Caco-2 (cell line): ENCODE measurements at regions not wholly inside any gene's neighbourhood (a gene's known extent, or its start where the extent isn't known, plus 50 kb on each side); places are given as distances from the start of the nearest gene placed in this dataset.

Source experiments
- BruUV-seq: library from RNA; stranded (reverse); fragments of 400-500 nt; replicated peaks from 2 replicates; lab custom pipeline; 2021; lab: Mats Ljungman, UMichigan
- CTCF ChIA-PET: fragments of 300-600 bp; sonication (Branson Sonifier 250); formaldehyde crosslinking; loops from one replicate; lab custom pipeline; 2022; ENCODE audit warnings: antibody characterized with exemption; lab: Charles Lee
- POLR2A ChIA-PET: fragments of 300-600 bp; sonication (Branson Sonifier 250); formaldehyde crosslinking; loops from one replicate; lab custom pipeline; 2022; ENCODE audit warnings: antibody characterized with exemption; lab: Charles Lee
- DNase-seq, 2 experiments: peaks; one replicate each; pipeline versions ENCODE4 v3.0.0 to v3.0.0-alpha.2; 2020 to 2022
- H3K27me3 ChIP-seq: replicated peaks from 2 replicates; pipeline ENCODE4 v1.6.0; 2011; ENCODE audit warnings: low read length; ENCODE audit not compliant: control insufficient read depth, insufficient read depth
- H3K36me3 ChIP-seq: 2 replicates; pipeline ENCODE4 v1.5.1; 2011; ENCODE audit warnings: low read length; ENCODE audit not compliant: control insufficient read depth, insufficient read depth
- H3K4me1 ChIP-seq: fragments of 250-450 bp; sonication (Bioruptor Pico); 2 replicates; pipeline ENCODE4 v1.5.1; 2020; ENCODE audit warnings: mild to moderate bottlenecking
- H3K4me3 ChIP-seq: 2 replicates; pipeline ENCODE4 v1.5.1; 2011; ENCODE audit warnings: low read depth, mild to moderate bottlenecking, control low read depth, low read length
- H3K9me3 ChIP-seq: fragments of 250-450 bp; sonication (Bioruptor Pico); 2 replicates; pipeline ENCODE4 v1.5.1; 2020; ENCODE audit warnings: mild to moderate bottlenecking, moderate library complexity
- H3K27ac Mint-ChIP-seq: one replicate; pipeline ENCODE4 v1.8.0; 2022; ENCODE audit warnings: mixed read lengths; ENCODE audit not compliant: unreplicated experiment
- H3K27me3 Mint-ChIP-seq: one replicate; pipeline ENCODE4 v1.8.0; 2022; ENCODE audit warnings: mixed read lengths; ENCODE audit not compliant: insufficient read depth, unreplicated experiment
- H3K36me3 Mint-ChIP-seq: one replicate; pipeline ENCODE4 v1.8.0; 2022; ENCODE audit warnings: mild to moderate bottlenecking, mixed read lengths; ENCODE audit not compliant: insufficient read depth, unreplicated experiment
- H3K4me1 Mint-ChIP-seq: one replicate; pipeline ENCODE4 v1.8.0; 2022; ENCODE audit warnings: low read depth, mixed read lengths; ENCODE audit not compliant: unreplicated experiment
- H3K4me3 Mint-ChIP-seq: one replicate; pipeline ENCODE4 v1.8.0; 2022; ENCODE audit warnings: mild to moderate bottlenecking, moderate library complexity, mixed read lengths; ENCODE audit not compliant: unreplicated experiment
- H3K9me3 Mint-ChIP-seq: one replicate; pipeline ENCODE4 v1.8.0; 2022; ENCODE audit warnings: mixed read lengths; ENCODE audit not compliant: unreplicated experiment
- intact Hi-C: fragments of 100-400 bp; cut with micrococcal nuclease; formaldehyde crosslinking; loops from one replicate; pipeline ENCODE4 v1.10.0; 2022; ENCODE audit not compliant: unreplicated experiment
- TF ChIP-seq, protein P1 (sequence below), 2 experiments: fragments of 200-600 bp in 1 of 2; IDR thresholded peaks; 1 replicate in 1 of 2; 2 replicates in 1 of 2; pipeline versions ENCODE4 v1.5.1 to v1.8.0; 2011 to 2022; ENCODE audit warnings: antibody characterized with exemption in 1 of 2, control low read depth in 1 of 2, inconsistent platforms in 1 of 2, low read depth in 1 of 2, low read length in 1 of 2, mild to moderate bottlenecking in 1 of 2, moderate library complexity in 1 of 2; ENCODE audit not compliant: insufficient read depth in 1 of 2, severe bottlenecking in 1 of 2, unreplicated experiment in 1 of 2

DNA sequence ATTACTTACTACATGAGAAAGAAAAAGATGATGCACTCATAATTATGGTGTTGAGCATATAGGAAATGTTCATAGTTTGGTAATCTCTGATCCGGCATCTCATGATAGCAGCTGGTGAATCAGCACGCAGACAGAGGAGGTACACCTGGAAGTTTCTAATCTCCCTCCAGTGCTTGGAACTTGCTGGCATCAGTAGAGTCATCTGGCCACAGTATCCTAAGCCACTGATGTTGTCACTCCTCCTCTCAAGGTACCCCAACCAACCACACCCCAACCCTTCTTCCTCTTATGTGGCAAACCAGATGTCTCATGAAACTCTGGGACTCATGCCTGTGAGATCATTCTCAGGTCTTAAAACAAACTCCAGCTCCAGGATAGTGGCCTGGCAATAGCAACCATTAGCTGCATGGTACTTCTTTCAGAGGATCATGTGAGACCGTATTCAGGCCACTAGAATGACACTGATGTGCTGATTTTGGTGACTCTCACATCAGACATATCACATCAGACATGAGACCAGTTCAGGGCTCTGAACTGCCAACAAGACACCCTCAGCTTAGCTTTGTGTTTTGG is 143.0 kb downstream of the RASSF9 start:
- intact Hi-C loops, result no loop called here
- H3K27ac Mint-ChIP-seq, result no peak overlapping the region
- no peaks in the 10 kb centered on the region for H3K4me1 ChIP-seq
- no peaks in the 10 kb centered on the region for H3K27me3 Mint-ChIP-seq
- H3K4me3 ChIP-seq, result no peak overlapping the region
- DNase-seq, result no peak
- H3K27me3 ChIP-seq, result no peaks in the 10 kb centered on the region
- BruUV-seq, result no TSS peak
- POLR2A ChIA-PET, result no interaction called here
- CTCF ChIA-PET, result no interaction called here
- peaks cover 16% of the 10 kb centered on the region for H3K4me1 Mint-ChIP-seq
- H3K4me3 Mint-ChIP-seq, result no peak overlapping the region
- H3K36me3 Mint-ChIP-seq, result no peaks in the 10 kb centered on the region
- H3K9me3 ChIP-seq, result no peaks in the 10 kb centered on the region
- TF ChIP-seq, protein P1, sequence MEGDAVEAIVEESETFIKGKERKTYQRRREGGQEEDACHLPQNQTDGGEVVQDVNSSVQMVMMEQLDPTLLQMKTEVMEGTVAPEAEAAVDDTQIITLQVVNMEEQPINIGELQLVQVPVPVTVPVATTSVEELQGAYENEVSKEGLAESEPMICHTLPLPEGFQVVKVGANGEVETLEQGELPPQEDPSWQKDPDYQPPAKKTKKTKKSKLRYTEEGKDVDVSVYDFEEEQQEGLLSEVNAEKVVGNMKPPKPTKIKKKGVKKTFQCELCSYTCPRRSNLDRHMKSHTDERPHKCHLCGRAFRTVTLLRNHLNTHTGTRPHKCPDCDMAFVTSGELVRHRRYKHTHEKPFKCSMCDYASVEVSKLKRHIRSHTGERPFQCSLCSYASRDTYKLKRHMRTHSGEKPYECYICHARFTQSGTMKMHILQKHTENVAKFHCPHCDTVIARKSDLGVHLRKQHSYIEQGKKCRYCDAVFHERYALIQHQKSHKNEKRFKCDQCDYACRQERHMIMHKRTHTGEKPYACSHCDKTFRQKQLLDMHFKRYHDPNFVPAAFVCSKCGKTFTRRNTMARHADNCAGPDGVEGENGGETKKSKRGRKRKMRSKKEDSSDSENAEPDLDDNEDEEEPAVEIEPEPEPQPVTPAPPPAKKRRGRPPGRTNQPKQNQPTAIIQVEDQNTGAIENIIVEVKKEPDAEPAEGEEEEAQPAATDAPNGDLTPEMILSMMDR (IDR thresholded peaks at IDR 0.05; ENCODE audit: insufficient read depth in 1 of 2, low read depth in 1 of 2, low read length in 1 of 2, severe bottlenecking in 1 of 2, unreplicated experiment in 1 of 2), result no peak
- H3K9me3 Mint-ChIP-seq, result no peaks in the 10 kb centered on the region
- H3K36me3 ChIP-seq, result no peaks in the 10 kb centered on the region

DNA sequence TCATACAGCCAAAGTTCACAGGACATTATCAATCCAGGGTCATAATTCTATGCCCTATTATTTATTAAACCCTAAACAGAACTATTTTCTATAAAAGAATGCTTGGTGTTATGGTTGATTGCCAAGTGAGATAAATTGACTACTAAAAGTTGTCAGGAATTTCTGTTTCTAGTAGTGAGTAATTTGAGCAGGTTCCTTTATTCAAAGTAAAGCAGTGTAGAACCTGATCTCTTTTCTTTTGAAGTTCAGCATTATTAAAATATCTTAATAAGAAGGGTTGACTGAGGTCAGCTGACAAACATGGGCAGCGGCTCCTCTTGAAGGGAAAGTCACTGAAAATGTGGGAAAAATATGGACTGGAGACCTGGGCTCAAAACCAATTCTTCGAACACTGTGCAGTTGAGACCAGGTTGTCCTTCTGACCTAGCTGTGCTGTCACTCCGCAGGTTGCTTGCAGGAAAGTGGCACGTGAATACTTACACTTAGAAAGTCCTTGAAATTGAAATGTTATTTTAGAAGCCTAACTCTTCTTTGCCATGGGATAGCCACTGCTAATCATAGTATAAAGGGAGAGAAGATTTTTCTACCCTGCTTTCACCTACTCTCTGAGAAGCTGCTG is 141.0 kb downstream of the RASSF9 start:
- Mint-ChIP-seq H3K27ac (no peak overlapping the region), H3K4me3 (no peak overlapping the region), H3K27me3 (no peaks in the 10 kb centered on the region), H3K36me3 (no peaks in the 10 kb centered on the region), H3K9me3 (no peaks in the 10 kb centered on the region), H3K4me1 (peaks cover 8% of the 10 kb centered on the region)
- no TSS peak for BruUV-seq
- H3K4me3 ChIP-seq, result no peak overlapping the region
- no peaks in the 10 kb centered on the region for H3K4me1 ChIP-seq
- no peak for DNase-seq
- no peaks in the 10 kb centered on the region for H3K9me3 ChIP-seq
- ChIA-PET CTCF (no interaction called here), POLR2A (no interaction called here)
- TF ChIP-seq, protein P1 (IDR thresholded peaks at IDR 0.05; ENCODE audit: insufficient read depth in 1 of 2, low read depth in 1 of 2, low read length in 1 of 2, severe bottlenecking in 1 of 2, unreplicated experiment in 1 of 2), result no peak
- H3K27me3 ChIP-seq, result no peaks in the 10 kb centered on the region
- intact Hi-C loops, result no loop called here
- H3K36me3 ChIP-seq, result no peaks in the 10 kb centered on the region

DNA sequence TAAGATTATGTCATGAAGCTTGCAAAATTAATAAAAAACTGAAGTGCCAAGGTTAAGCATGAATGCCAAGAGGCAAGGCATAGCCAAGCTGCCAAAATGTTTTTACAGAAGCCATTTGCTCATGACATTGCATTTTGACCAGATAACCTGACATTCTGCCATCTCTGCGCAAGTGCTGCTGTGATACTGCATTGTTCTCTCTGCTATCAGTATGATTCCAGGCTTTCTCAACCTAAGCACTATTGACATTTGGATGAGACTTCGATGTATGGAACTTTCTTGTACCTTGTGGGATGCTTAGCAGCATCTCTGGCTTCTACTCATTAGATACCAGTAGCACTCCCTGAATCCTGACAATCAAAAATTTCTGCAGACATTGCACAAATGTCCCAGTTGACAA is 139.2 kb downstream of the RASSF9 start:
- H3K9me3 Mint-ChIP-seq, result no peaks in the 10 kb centered on the region
- no peak overlapping the region for H3K4me3 ChIP-seq
- H3K27me3 Mint-ChIP-seq, result no peaks in the 10 kb centered on the region
- H3K27ac Mint-ChIP-seq, result no peak overlapping the region
- no peaks in the 10 kb centered on the region for H3K9me3 ChIP-seq
- no TSS peak for BruUV-seq
- H3K4me1 ChIP-seq, result no peaks in the 10 kb centered on the region
- no peaks in the 10 kb centered on the region for H3K4me1 Mint-ChIP-seq
- no peak overlapping the region for H3K4me3 Mint-ChIP-seq
- CTCF ChIA-PET, result no interaction called here
- TF ChIP-seq, protein P1 (IDR thresholded peaks at IDR 0.05; ENCODE audit: insufficient read depth in 1 of 2, low read depth in 1 of 2, low read length in 1 of 2, severe bottlenecking in 1 of 2, unreplicated experiment in 1 of 2), result no peak
- H3K27me3 ChIP-seq, result no peaks in the 10 kb centered on the region
- DNase-seq, result no peak
- H3K36me3 Mint-ChIP-seq, result no peaks in the 10 kb centered on the region
- POLR2A ChIA-PET, result no interaction called here
- intact Hi-C loops, result no loop called here
- H3K36me3 ChIP-seq, result no peaks in the 10 kb centered on the region
